ENCODE measurements at regions not wholly inside any gene's neighbourhood (a gene's known extent, or its start where the extent isn't known, plus 50 kb on each side); places are given as distances from the start of the nearest gene placed in this dataset.

GRCh38 chr17:79330696-79331095 is 256.1 kb downstream of the ENGASE start:
- Mint-ChIP-seq H3K9me3 (no peaks in the 10 kb centered on the region), H3K4me1 (peaks cover 15 to 26% of the 10 kb centered on the region in 2 experiments), H3K36me3 (ENCODE audit: insufficient read depth in 1 of 3, low read depth in 3 of 3) (no peaks in the 10 kb centered on the region), H3K27ac (no peak overlapping the region; a peak in 1 of 7 replicates), H3K4me3 (no peak overlapping the region), H3K27me3 (ENCODE audit: low read depth) (peaks cover 40% of the 10 kb centered on the region)
- H4K91ac ChIP-seq (ENCODE audit: insufficient read length, low read depth, low read length), result no peak overlapping the region
- H4K8ac ChIP-seq (replicated peaks; ENCODE audit: insufficient read length, low read depth, low read length), result no peak overlapping the region
- no peaks in the 10 kb centered on the region for H3K79me2 ChIP-seq (ENCODE audit: insufficient read depth, low read length)
- H3K23me2 ChIP-seq (ENCODE audit: insufficient read length, low read depth, low read length, poor library complexity, severe bottlenecking), result no peaks in the 10 kb centered on the region
- H4K5ac ChIP-seq (ENCODE audit: insufficient read length, low read depth, low read length), result no peak overlapping the region
- H3K4me1 ChIP-seq (ENCODE audit: insufficient read depth, low read length), result peaks cover 6% of the 10 kb centered on the region; the same call in 1 of the 2 replicates
- H3K23ac ChIP-seq (ENCODE audit: insufficient read length, low read depth, low read length), result no peak overlapping the region
- H2BK120ac ChIP-seq (ENCODE audit: low read depth, low read length, poor library complexity, severe bottlenecking), result no peak overlapping the region
- no peaks in the 10 kb centered on the region for H4K20me1 ChIP-seq (ENCODE audit: control insufficient read depth, insufficient read depth, insufficient read length)
- H3K27me3 ChIP-seq (ENCODE audit: insufficient read depth, low read length), result no peaks in the 10 kb centered on the region
- H2BK20ac ChIP-seq (ENCODE audit: low read depth, low read length, poor library complexity, severe bottlenecking), result no peak overlapping the region
- no peak overlapping the region for H3K18ac ChIP-seq (ENCODE audit: insufficient read length, low read depth, low read length)
- H3K4ac ChIP-seq (ENCODE audit: low read depth, low read length), result no peak overlapping the region
- DNase-seq, result no peak
- H3K56ac ChIP-seq (ENCODE audit: insufficient read length, low read depth, low read length), result no peak overlapping the region
- H3K27ac ChIP-seq (ENCODE audit: insufficient read length, low read depth, low read length), result no peak overlapping the region
- no peak overlapping the region for H2AK5ac ChIP-seq (ENCODE audit: insufficient read length, low read length)
- TF ChIP-seq, protein P1, sequence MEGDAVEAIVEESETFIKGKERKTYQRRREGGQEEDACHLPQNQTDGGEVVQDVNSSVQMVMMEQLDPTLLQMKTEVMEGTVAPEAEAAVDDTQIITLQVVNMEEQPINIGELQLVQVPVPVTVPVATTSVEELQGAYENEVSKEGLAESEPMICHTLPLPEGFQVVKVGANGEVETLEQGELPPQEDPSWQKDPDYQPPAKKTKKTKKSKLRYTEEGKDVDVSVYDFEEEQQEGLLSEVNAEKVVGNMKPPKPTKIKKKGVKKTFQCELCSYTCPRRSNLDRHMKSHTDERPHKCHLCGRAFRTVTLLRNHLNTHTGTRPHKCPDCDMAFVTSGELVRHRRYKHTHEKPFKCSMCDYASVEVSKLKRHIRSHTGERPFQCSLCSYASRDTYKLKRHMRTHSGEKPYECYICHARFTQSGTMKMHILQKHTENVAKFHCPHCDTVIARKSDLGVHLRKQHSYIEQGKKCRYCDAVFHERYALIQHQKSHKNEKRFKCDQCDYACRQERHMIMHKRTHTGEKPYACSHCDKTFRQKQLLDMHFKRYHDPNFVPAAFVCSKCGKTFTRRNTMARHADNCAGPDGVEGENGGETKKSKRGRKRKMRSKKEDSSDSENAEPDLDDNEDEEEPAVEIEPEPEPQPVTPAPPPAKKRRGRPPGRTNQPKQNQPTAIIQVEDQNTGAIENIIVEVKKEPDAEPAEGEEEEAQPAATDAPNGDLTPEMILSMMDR (conservative IDR thresholded peaks at IDR 0.05), result no peak
- no peak overlapping the region for H3K4me2 ChIP-seq (ENCODE audit: insufficient read depth, insufficient read length, low read length)
- H2BK5ac ChIP-seq (ENCODE audit: insufficient read length, low read length), result no peak overlapping the region
- H2BK12ac ChIP-seq (ENCODE audit: insufficient read length, low read depth, low read length), result no peak overlapping the region
- no peaks in the 10 kb centered on the region for H3K9me3 ChIP-seq (ENCODE audit: control insufficient read depth, low read depth, low read length)
- no peak overlapping the region for H3K14ac ChIP-seq (ENCODE audit: insufficient read depth, low read length)
- H3K79me1 ChIP-seq (ENCODE audit: insufficient read depth, low read depth, low read length, poor library complexity, severe bottlenecking), result no peaks in the 10 kb centered on the region
- no peak overlapping the region for H3T11ph ChIP-seq (ENCODE audit: low read length)
- H3K9ac ChIP-seq (ENCODE audit: extremely low read depth, insufficient read length, low read length), result no peak overlapping the region
- WGBS (ENCODE audit: extremely low coverage, insufficient read length, low lambda C conversion rate), result no CpG with 5 or more reads among the region's 11 CpGs
- H2AFZ ChIP-seq (ENCODE audit: low read length), result no peak overlapping the region
- H2BK15ac ChIP-seq (ENCODE audit: low read depth, low read length), result no peak overlapping the region

All from H9 (cell line).